SK-N-SH (cell line): ENCODE measurements at regions not wholly inside any gene's neighbourhood (a gene's known extent, or its start where the extent isn't known, plus 50 kb on each side); places are given as distances from the start of the nearest gene placed in this dataset.

Experiments
- CTCF ChIA-PET: fragments of 300-600, 350-600 bp; formaldehyde crosslinking; extraction: SDS; loops from one replicate; lab custom pipeline; 2021; lab: Yijun Ruan, JAX
- POLR2A ChIA-PET: fragments of 350-600 bp; sonication (Branson Sonifier 250); formaldehyde crosslinking; extraction: SDS; loops from one replicate; lab custom pipeline; 2020; ENCODE audit warnings: antibody characterized with exemption, inconsistent platforms; lab: Yijun Ruan, JAX
- DNase-seq: peaks from one replicate; pipeline ENCODE4 v3.0.0; 2012
- H2AFZ ChIP-seq: fragments of 200-600 bp; sonication (generic); 2 replicates; pipeline ENCODE4 v1.8.1; 2016; ENCODE audit warnings: antibody characterized with exemption, mild to moderate bottlenecking, low read depth
- H3F3A ChIP-seq: fragments of 200-600 bp; sonication (generic); replicated peaks from 2 replicates; pipeline ENCODE3; 2016; ENCODE audit warnings: antibody characterized with exemption, mild to moderate bottlenecking; ENCODE audit not compliant: insufficient read depth
- H3K27ac ChIP-seq, 2 experiments: fragments of 200-500 bp in 1 of 2; fragments of 200-600 bp in 1 of 2; sonication (Bioruptor generic) in 1 of 2; sonication (generic), shearing (Covaris generic) in 1 of 2; 2 replicates each; pipeline versions ENCODE4 v1.5.1 to v1.6.1; 2014 to 2016; ENCODE audit warnings: low read depth in 2 of 2, inconsistent platforms in 1 of 2, low read length in 1 of 2, mild to moderate bottlenecking in 1 of 2, mixed read lengths in 1 of 2
- H3K27me3 ChIP-seq: fragments of 200-600 bp; sonication (generic), shearing (Covaris generic); 2 replicates; pipeline ENCODE4 v1.6.1; 2016; ENCODE audit warnings: mixed run types; ENCODE audit not compliant: insufficient read depth
- H3K36me3 ChIP-seq, 2 experiments: fragments of 200-500 bp in 1 of 2; fragments of 200-600 bp in 1 of 2; sonication (Bioruptor generic) in 1 of 2; sonication (generic) in 1 of 2; replicated peaks in 1 of 2; 2 replicates each; pipeline versions ENCODE3 to v1.5.1; 2014 to 2016; ENCODE audit warnings: low read length in 1 of 2, mild to moderate bottlenecking in 1 of 2; ENCODE audit not compliant: insufficient read depth in 2 of 2, control insufficient read depth in 1 of 2
- H3K4me1 ChIP-seq, 2 experiments: fragments of 200-500 bp in 1 of 2; fragments of 200-600 bp in 1 of 2; sonication (Bioruptor generic) in 1 of 2; sonication (generic), shearing (Covaris generic) in 1 of 2; 2 replicates each; pipeline versions ENCODE4 v1.5.1 to v1.6.1; 2014 to 2016; ENCODE audit warnings: low read depth in 1 of 2, low read length in 1 of 2, mixed run types in 1 of 2; ENCODE audit not compliant: insufficient read depth in 2 of 2, control insufficient read depth in 1 of 2
- H3K4me2 ChIP-seq: fragments of 200-600 bp; sonication (generic), shearing (Covaris generic); 2 replicates; pipeline ENCODE4 v1.6.1; 2017; ENCODE audit warnings: mixed run types
- H3K4me3 ChIP-seq, 2 experiments: fragments of 200-500 bp in 1 of 2; fragments of 200-600 bp in 1 of 2; sonication (Bioruptor generic) in 1 of 2; sonication (generic), shearing (Covaris generic) in 1 of 2; 2 replicates each; pipeline versions ENCODE4 v1.5.1 to v1.8.1; 2014 to 2016; ENCODE audit warnings: low read depth in 2 of 2, inconsistent platforms in 1 of 2, low read length in 1 of 2, mild to moderate bottlenecking in 1 of 2, mixed read lengths in 1 of 2, moderate library complexity in 1 of 2
- H3K79me2 ChIP-seq: fragments of 200-600 bp; sonication (generic); 2 replicates; pipeline ENCODE4 v1.8.1; 2017; ENCODE audit warnings: mild to moderate bottlenecking; ENCODE audit not compliant: insufficient read depth
- H3K9ac ChIP-seq: fragments of 200-600 bp; sonication (generic); 2 replicates; pipeline ENCODE4 v1.6.1; 2017; ENCODE audit warnings: mixed run types
- H3K9me2 ChIP-seq: fragments of 200-600 bp; sonication (generic); 2 replicates; pipeline ENCODE4 v1.6.1; 2017; ENCODE audit warnings: mixed run types
- H3K9me3 ChIP-seq: fragments of 200-600 bp; sonication (generic); 2 replicates; pipeline ENCODE4 v1.6.1; 2017; ENCODE audit warnings: mixed run types, mild to moderate bottlenecking, moderate library complexity
- H4K20me1 ChIP-seq: fragments of 200-600 bp; sonication (generic); 2 replicates; pipeline ENCODE4 v1.6.1; 2017; ENCODE audit warnings: mild to moderate bottlenecking, mixed run types; ENCODE audit not compliant: insufficient read depth
- CHD2 ChIP-seq: fragments of 150-350 bp; IDR thresholded peaks from 2 replicates; pipeline ENCODE4 v1.6.1; 2018; ENCODE audit warnings: low read length; ENCODE audit not compliant: partially characterized antibody
- EZH2phosphoT487 ChIP-seq: fragments of 200-600 bp; sonication (generic); IDR thresholded peaks from 2 replicates; pipeline ENCODE4 v1.6.1; 2017; ENCODE audit warnings: low read depth, mixed run types, mild to moderate bottlenecking, antibody characterized with exemption, moderate library complexity, borderline replicate concordance
- FOXM1 ChIP-seq: IDR thresholded peaks from 2 replicates; pipeline ENCODE4 v1.4.0; 2012; ENCODE audit warnings: low read depth, mild to moderate bottlenecking
- GATA2 ChIP-seq: sonication (generic); formaldehyde crosslinking; IDR thresholded peaks from 2 replicates; pipeline ENCODE4 v1.5.0; 2020; ENCODE audit warnings: mild to moderate bottlenecking, missing genetic modification reagents
- IRF3 ChIP-seq: fragments of 150-350 bp; IDR thresholded peaks from 2 replicates; pipeline ENCODE4 v1.6.1; 2016; ENCODE audit warnings: mild to moderate bottlenecking, low read depth, low read length
- JUND ChIP-seq: IDR thresholded peaks from 2 replicates; pipeline ENCODE4 v1.4.0; 2012
- MEF2A ChIP-seq: IDR thresholded peaks from 2 replicates; pipeline ENCODE4 v1.4.0; 2012; ENCODE audit warnings: low read depth, borderline replicate concordance
- MXI1 ChIP-seq: IDR thresholded peaks from 2 replicates; pipeline ENCODE4 v1.6.1; 2012; ENCODE audit warnings: mild to moderate bottlenecking, low read depth, low read length, improper control_type of control experiment
- POLR2AphosphoS5 ChIP-seq: IDR thresholded peaks from 2 replicates; pipeline ENCODE4 v1.6.1; 2012; ENCODE audit warnings: low read depth, low read length
- RAD21 ChIP-seq: IDR thresholded peaks from 2 replicates; pipeline ENCODE4 v1.6.1; 2012; ENCODE audit warnings: mild to moderate bottlenecking, low read length
- RCOR1 ChIP-seq: fragments of 150-350 bp; IDR thresholded peaks from 2 replicates; pipeline ENCODE4 v1.6.1; 2017; ENCODE audit warnings: antibody characterized with exemption, low read length
- SIN3A ChIP-seq: IDR thresholded peaks from 2 replicates; pipeline ENCODE4 v1.6.1; 2012; ENCODE audit warnings: low read depth, mild to moderate bottlenecking, low read length, moderate library complexity, borderline replicate concordance
- SMC3 ChIP-seq: IDR thresholded peaks from 2 replicates; pipeline ENCODE4 v1.6.1; 2012; ENCODE audit warnings: low read depth, low read length, improper control_type of control experiment
- TAF1 ChIP-seq: IDR thresholded peaks from 2 replicates; pipeline ENCODE4 v1.6.1; 2012; ENCODE audit warnings: low read depth, mild to moderate bottlenecking, low read length, moderate library complexity, borderline replicate concordance
- YY1 ChIP-seq: IDR thresholded peaks from 2 replicates; pipeline ENCODE4 v1.4.0; 2012; ENCODE audit warnings: low read depth, mild to moderate bottlenecking
- WGBS: methylation state at CpG from one replicate; pipeline ENCODE4 v1.1.6; 2017; ENCODE audit warnings: low lambda C conversion rate; 5-methylcytosine and 5-hydroxymethylcytosine counted together
- TF ChIP-seq, protein P1 (sequence below): IDR thresholded peaks from 2 replicates; pipeline ENCODE4; 2012

DNA sequence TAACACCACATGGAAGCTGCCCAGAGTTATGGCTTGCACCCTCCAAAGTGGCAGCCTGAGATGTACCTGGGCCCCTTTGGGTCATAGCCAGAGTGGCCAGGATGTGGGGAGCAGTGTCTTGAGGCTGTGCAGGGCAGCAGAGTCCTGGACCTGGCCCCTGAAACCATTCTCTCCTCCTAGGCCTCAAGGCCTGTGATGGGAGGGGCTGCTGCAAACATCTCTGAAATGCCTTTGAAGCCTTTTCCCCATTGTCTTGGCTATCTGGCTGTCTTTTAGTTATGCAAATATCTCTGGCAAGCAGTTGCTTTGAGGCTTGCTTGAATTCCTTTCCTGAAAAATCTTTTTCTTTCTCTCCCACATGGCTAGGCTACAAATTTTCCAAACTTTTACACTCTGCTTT, 356.5 kb downstream of the DAD1 start:
- Histone ChIP-seq H3K27me3 (no peaks in the 10 kb centered on the region), H3K9me3 (no peaks in the 10 kb centered on the region), H3K4me2 (no peak overlapping the region), H3K27ac (no peak overlapping the region), H3K36me3 (no peaks in the 10 kb centered on the region), H3K9ac (no peak overlapping the region), H3F3A (no peaks in the 10 kb centered on the region), H3K4me1 (no peaks in the 10 kb centered on the region), H3K9me2 (no peaks in the 10 kb centered on the region)
- CTCF ChIA-PET, result no interaction called here
- DNase-seq, result no peak
- POLR2A ChIA-PET, result no interaction called here
- TF ChIP-seq MXI1, result no peak
- TF ChIP-seq TAF1, result no peak
- TF ChIP-seq CHD2, result no peak
- no peak for TF ChIP-seq GATA2 (CRISPR knock-in tag)
- TF ChIP-seq POLR2AphosphoS5, result no peak
- TF ChIP-seq FOXM1, result no peak
- no peak for TF ChIP-seq RCOR1
- TF ChIP-seq IRF3, result no peak
- TF ChIP-seq YY1, result no peak
- TF ChIP-seq EZH2phosphoT487, result no peak
- TF ChIP-seq, protein P1, sequence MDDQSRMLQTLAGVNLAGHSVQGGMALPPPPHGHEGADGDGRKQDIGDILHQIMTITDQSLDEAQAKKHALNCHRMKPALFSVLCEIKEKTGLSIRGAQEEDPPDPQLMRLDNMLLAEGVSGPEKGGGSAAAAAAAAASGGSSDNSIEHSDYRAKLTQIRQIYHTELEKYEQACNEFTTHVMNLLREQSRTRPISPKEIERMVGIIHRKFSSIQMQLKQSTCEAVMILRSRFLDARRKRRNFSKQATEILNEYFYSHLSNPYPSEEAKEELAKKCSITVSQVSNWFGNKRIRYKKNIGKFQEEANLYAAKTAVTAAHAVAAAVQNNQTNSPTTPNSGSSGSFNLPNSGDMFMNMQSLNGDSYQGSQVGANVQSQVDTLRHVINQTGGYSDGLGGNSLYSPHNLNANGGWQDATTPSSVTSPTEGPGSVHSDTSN, result no peak
- TF ChIP-seq MEF2A, result no peak
- no peak for TF ChIP-seq SMC3
- TF ChIP-seq JUND, result no peak
- no peak for TF ChIP-seq RAD21
- TF ChIP-seq, all 33 proteins: peak for 0
- Histone ChIP-seq H3K4me3 (no peak overlapping the region), H4K20me1 (no peaks in the 10 kb centered on the region), H2AFZ (no peak overlapping the region), H3K79me2 (no peaks in the 10 kb centered on the region)

DNA sequence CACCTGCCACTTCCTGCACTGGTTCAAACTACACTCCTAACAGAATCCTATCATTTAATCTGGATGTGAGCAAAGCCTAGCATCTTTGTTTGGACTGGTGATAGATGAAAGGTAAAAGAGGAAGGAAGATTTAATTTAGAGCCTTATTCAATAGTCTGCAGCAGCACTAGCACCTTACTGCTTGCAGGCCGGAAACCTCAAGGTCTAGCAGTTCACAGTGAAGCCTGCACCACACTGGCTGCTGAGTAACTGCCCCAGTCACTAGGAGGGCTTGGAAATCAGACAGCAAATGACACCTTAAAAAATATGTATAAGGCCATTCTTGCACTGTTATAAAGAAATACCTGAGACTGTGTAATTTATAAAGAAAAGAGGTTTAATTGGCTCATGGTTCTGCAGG, 358.0 kb downstream of the DAD1 start:
- no peak overlapping the region for H3K4me2 ChIP-seq
- no peak overlapping the region for H3K9ac ChIP-seq
- TF ChIP-seq SIN3A, result no peak
- no peaks in the 10 kb centered on the region for H3K27me3 ChIP-seq
- no peak overlapping the region for H2AFZ ChIP-seq
- no peaks in the 10 kb centered on the region for H4K20me1 ChIP-seq
- no peak overlapping the region for H3K27ac ChIP-seq
- ChIA-PET POLR2A (no interaction called here), CTCF (no interaction called here)
- H3K9me2 ChIP-seq, result no peaks in the 10 kb centered on the region
- no peaks in the 10 kb centered on the region for H3K4me1 ChIP-seq
- no peaks in the 10 kb centered on the region for H3K9me3 ChIP-seq
- H3K79me2 ChIP-seq, result no peaks in the 10 kb centered on the region
- no peak for DNase-seq
- H3K4me3 ChIP-seq, result no peak overlapping the region
- H3K36me3 ChIP-seq, result no peaks in the 10 kb centered on the region
- no peaks in the 10 kb centered on the region for H3F3A ChIP-seq
- 0% methylated on average over 1 of the region's 1 CpG for whole genome bisulfite sequencing
